ENCODE measurements at regions not wholly inside any gene's neighbourhood (a gene's known extent, or its start where the extent isn't known, plus 50 kb on each side); places are given as distances from the start of the nearest gene placed in this dataset.

GRCh38 chr14:26067786-26068459, 529.9 kb downstream of the NOVA1 start:
- TF ChIP-seq, protein P1, sequence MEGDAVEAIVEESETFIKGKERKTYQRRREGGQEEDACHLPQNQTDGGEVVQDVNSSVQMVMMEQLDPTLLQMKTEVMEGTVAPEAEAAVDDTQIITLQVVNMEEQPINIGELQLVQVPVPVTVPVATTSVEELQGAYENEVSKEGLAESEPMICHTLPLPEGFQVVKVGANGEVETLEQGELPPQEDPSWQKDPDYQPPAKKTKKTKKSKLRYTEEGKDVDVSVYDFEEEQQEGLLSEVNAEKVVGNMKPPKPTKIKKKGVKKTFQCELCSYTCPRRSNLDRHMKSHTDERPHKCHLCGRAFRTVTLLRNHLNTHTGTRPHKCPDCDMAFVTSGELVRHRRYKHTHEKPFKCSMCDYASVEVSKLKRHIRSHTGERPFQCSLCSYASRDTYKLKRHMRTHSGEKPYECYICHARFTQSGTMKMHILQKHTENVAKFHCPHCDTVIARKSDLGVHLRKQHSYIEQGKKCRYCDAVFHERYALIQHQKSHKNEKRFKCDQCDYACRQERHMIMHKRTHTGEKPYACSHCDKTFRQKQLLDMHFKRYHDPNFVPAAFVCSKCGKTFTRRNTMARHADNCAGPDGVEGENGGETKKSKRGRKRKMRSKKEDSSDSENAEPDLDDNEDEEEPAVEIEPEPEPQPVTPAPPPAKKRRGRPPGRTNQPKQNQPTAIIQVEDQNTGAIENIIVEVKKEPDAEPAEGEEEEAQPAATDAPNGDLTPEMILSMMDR (IDR thresholded peaks at IDR 0.05), result no peak
- TF ChIP-seq EP300 (IDR thresholded peaks at IDR 0.05) (no peak), POLR2A (IDR thresholded peaks at IDR 0.05) (no peak), POLR2AphosphoS5 (IDR thresholded peaks at IDR 0.05) (no peak)
